Gastrocnemius medialis (tissue), 4 donors: ENCODE measurements at regions not wholly inside any gene's neighbourhood (a gene's known extent, or its start where the extent isn't known, plus 50 kb on each side); places are given as distances from the start of the nearest gene placed in this dataset.
"Not testable (repeated sequence)": the region's sequence is repeated elsewhere in the genome, so short reads cannot be mapped to it uniquely, and the experiment has no call there.

ENCODE experiments used
- POLR2A ChIP-seq, 2 donors: fragments of 450-650 bp; IDR thresholded peaks; one replicate each; pipeline ENCODE4 v1.6.1; 2017; ENCODE audit warnings: antibody characterized with exemption in 2 of 2, mild to moderate bottlenecking in 2 of 2, moderate library complexity in 2 of 2
- TF ChIP-seq, protein P1 (sequence below), 5 experiments: fragments of 450-650 bp in 3 of 5; fragments of 200-600 bp in 2 of 5; sonication (generic) in 2 of 5; IDR thresholded peaks in 4 of 5; conservative IDR thresholded peaks in 1 of 5; 1 replicate in 4 of 5; 2 replicates in 1 of 5; pipeline ENCODE4 v1.5.1; 2016 to 2019; ENCODE audit warnings: antibody characterized with exemption in 5 of 5, mild to moderate bottlenecking in 3 of 5, moderate library complexity in 3 of 5

GRCh38 chr2:82987706-82988105, 1471.4 kb downstream of the SUCLG1 start:
- not testable (repeated sequence) for TF ChIP-seq POLR2A (IDR thresholded peaks at IDR 0.05)
- TF ChIP-seq, protein P1, sequence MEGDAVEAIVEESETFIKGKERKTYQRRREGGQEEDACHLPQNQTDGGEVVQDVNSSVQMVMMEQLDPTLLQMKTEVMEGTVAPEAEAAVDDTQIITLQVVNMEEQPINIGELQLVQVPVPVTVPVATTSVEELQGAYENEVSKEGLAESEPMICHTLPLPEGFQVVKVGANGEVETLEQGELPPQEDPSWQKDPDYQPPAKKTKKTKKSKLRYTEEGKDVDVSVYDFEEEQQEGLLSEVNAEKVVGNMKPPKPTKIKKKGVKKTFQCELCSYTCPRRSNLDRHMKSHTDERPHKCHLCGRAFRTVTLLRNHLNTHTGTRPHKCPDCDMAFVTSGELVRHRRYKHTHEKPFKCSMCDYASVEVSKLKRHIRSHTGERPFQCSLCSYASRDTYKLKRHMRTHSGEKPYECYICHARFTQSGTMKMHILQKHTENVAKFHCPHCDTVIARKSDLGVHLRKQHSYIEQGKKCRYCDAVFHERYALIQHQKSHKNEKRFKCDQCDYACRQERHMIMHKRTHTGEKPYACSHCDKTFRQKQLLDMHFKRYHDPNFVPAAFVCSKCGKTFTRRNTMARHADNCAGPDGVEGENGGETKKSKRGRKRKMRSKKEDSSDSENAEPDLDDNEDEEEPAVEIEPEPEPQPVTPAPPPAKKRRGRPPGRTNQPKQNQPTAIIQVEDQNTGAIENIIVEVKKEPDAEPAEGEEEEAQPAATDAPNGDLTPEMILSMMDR (IDR thresholded peaks at IDR 0.05 in 4 of 5, conservative IDR thresholded peaks at IDR 0.05 in 1 of 5), result not testable (repeated sequence)
